ENCODE measurements at regions not wholly inside any gene's neighbourhood (a gene's known extent, or its start where the extent isn't known, plus 50 kb on each side); places are given as distances from the start of the nearest gene placed in this dataset.
A peak's percentile ranks its signal among the peaks of the same experiment; 100 is the strongest.

DNA sequence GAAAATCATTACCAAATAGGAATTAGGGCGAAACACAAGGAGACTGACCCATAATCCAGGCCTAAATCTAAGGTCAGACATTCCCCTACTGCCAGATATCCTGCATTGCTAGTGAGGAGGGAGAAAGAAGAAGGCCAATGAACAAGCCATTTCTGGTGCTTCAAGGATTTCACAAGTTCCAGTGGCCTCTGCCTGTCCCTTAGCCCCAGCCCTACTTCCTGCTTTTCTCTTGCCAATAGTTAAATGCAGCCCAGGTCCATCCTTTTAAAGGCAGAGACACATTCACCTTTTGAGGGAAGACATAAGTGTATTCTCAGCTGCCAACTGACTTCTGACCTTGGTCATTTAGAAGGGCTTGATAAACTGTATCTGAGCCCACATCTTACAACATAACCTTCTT is 135.8 kb downstream of the ZNF621 start:
- Histone ChIP-seq H3K4me1 (no peaks in the 10 kb centered on the region), H3K4me3 (no peak overlapping the region), H3K36me3 (no peaks in the 10 kb centered on the region), H3K27me3 (no peaks in the 10 kb centered on the region), H3K9me3 (no peaks in the 10 kb centered on the region), H3K27ac (no peak overlapping the region)
- intact Hi-C loops (cut with DNase I; ENCODE audit: low total_unique reads), result no loop called here
- TF ChIP-seq, protein P1, sequence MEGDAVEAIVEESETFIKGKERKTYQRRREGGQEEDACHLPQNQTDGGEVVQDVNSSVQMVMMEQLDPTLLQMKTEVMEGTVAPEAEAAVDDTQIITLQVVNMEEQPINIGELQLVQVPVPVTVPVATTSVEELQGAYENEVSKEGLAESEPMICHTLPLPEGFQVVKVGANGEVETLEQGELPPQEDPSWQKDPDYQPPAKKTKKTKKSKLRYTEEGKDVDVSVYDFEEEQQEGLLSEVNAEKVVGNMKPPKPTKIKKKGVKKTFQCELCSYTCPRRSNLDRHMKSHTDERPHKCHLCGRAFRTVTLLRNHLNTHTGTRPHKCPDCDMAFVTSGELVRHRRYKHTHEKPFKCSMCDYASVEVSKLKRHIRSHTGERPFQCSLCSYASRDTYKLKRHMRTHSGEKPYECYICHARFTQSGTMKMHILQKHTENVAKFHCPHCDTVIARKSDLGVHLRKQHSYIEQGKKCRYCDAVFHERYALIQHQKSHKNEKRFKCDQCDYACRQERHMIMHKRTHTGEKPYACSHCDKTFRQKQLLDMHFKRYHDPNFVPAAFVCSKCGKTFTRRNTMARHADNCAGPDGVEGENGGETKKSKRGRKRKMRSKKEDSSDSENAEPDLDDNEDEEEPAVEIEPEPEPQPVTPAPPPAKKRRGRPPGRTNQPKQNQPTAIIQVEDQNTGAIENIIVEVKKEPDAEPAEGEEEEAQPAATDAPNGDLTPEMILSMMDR (IDR thresholded peaks at IDR 0.05), result no peak
- no peak for DNase-seq (ENCODE audit: low spot score in 2 of 2)

DNA sequence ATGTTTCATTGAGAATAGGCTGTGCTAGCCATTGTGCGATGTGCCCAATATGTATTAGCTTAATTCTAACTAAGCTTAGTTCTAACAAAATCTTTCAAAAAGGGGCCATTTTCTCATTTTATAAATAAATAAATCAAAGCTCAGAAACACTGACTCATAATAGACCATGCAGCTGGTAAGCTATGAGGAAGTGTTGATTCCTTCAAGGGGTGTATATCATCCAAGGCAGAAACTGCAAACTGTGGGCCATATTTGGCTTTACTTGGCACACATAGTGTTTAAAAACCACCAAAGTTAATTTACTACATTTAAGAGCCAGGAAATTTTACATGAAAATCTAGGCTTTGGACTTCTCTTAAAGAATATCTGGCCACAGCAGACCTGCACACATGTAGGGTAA is 136.5 kb downstream of the ZNF621 start:
- Histone ChIP-seq H3K27me3 (no peaks in the 10 kb centered on the region), H3K36me3 (no peaks in the 10 kb centered on the region), H3K4me3 (no peak overlapping the region), H3K4me1 (no peaks in the 10 kb centered on the region), H3K27ac (no peak overlapping the region), H3K9me3 (no peaks in the 10 kb centered on the region)
- intact Hi-C loops (cut with DNase I; ENCODE audit: low total_unique reads), result no loop called here
- TF ChIP-seq POLR2A (IDR thresholded peaks at IDR 0.05) (no peak), POLR2AphosphoS5 (IDR thresholded peaks at IDR 0.05) (no peak)
- TF ChIP-seq, protein P1 (IDR thresholded peaks at IDR 0.05), result no peak
- DNase-seq (ENCODE audit: low spot score in 2 of 2), result no peak

DNA sequence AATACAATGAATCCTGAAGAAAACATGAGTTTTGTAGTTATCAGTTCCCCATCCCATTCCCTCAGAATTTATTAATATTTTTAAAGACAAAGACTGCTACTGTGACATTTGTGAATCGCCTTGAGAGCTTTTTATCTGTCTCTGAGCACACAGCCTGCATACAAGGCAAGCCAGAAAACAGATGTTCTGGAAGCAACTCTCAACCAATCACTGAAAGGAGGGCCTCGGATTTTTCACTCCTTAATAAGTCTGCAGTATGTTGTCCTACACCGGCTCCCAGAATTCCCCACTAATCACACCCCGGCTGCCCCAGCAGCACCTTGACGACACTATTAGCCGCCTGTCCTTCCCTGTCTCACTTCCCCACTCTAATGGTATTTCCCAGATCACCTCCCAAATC is 138.5 kb downstream of the ZNF621 start:
- no peaks in the 10 kb centered on the region for H3K27me3 ChIP-seq
- DNase-seq (ENCODE audit: low spot score in 2 of 2), result no peak
- H3K4me1 ChIP-seq, result no peaks in the 10 kb centered on the region
- intact Hi-C loops (cut with DNase I; ENCODE audit: low total_unique reads), result no loop called here
- TF ChIP-seq POLR2A (IDR thresholded peaks at IDR 0.05) (no peak), POLR2AphosphoS5 (IDR thresholded peaks at IDR 0.05) (no peak)
- no peak overlapping the region for H3K27ac ChIP-seq
- H3K4me3 ChIP-seq, result no peak overlapping the region
- H3K36me3 ChIP-seq, result no peaks in the 10 kb centered on the region
- no peaks in the 10 kb centered on the region for H3K9me3 ChIP-seq

DNA sequence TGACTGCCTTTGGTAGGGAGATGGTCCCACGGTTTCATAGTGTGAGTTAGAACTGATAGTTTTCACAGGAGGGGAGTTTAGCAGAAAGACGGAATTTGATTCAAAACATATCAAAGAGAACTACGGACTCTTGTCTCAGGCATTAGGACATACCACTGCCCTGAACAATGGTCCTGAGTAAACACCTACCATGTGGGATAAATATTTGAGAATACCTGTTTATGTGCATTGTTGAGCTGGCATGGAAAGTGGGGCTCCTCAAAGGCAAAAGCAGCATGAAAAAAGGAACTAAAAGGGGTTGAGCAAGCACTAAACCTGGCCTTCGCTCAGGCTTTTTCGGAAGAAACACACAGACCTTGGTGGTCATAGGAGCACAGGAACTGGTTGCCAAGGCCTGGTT is 144.4 kb downstream of the ZNF621 start:
- Histone ChIP-seq H3K36me3 (no peaks in the 10 kb centered on the region), H3K27me3 (no peaks in the 10 kb centered on the region), H3K4me3 (no peak overlapping the region), H3K27ac (no peak overlapping the region), H3K9me3 (no peaks in the 10 kb centered on the region), H3K4me1 (no peaks in the 10 kb centered on the region)
- DNase-seq (ENCODE audit: low spot score in 2 of 2), result no peak
- intact Hi-C loops (cut with DNase I; ENCODE audit: low total_unique reads), result no loop called here
- TF ChIP-seq, protein P1 (IDR thresholded peaks at IDR 0.05), result no peak
- TF ChIP-seq POLR2A (IDR thresholded peaks at IDR 0.05) (no peak), POLR2AphosphoS5 (IDR thresholded peaks at IDR 0.05) (no peak)

DNA sequence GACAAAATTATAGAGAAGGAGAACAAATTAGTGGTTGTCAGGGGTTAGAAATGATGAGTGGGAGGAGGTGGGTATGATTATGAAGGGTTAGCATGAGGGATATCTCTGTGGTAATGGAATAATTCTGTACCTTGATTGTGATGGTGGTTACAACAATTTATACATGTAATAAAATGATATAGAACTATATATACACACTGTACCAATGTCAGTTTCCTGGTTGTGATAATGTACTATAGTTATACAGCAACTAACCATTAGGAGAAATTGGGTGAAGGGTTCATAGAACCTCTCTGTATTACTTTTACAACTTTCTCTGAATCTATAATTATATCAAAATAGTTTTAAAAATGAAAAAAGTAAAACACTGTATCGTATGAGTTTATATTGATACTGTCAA is 148.1 kb downstream of the ZNF621 start:
- H3K4me3 ChIP-seq, result no peak overlapping the region
- no peak overlapping the region for H3K27ac ChIP-seq
- H3K36me3 ChIP-seq, result no peaks in the 10 kb centered on the region
- intact Hi-C loops (cut with DNase I; ENCODE audit: low total_unique reads), result no loop called here
- no peak for DNase-seq (ENCODE audit: low spot score in 2 of 2)
- H3K4me1 ChIP-seq, result no peaks in the 10 kb centered on the region
- no peaks in the 10 kb centered on the region for H3K27me3 ChIP-seq
- no peak for TF ChIP-seq POLR2AphosphoS5 (IDR thresholded peaks at IDR 0.05)
- TF ChIP-seq POLR2A (IDR thresholded peaks at IDR 0.05), result no peak
- TF ChIP-seq, protein P1 (IDR thresholded peaks at IDR 0.05), result no peak
- no peaks in the 10 kb centered on the region for H3K9me3 ChIP-seq

DNA sequence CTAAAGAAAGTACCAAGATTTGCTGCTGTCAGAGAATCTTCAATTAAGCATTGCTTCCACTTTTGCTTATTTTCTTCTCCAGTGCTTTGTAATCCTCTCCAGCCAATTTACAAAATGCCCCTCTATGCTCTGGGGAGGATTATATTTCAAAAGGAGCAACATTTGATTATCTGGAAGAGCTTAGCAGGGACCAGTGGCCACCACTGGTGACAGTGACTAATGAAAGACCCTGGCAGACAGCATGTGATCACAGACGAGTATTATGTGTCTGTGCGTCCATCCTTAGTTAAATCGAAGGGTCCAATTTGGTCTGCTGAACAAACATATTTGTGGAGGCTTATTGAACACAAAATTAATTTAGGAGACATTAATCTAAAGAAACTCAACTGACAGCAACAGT is 152.6 kb downstream of the ZNF621 start:
- Histone ChIP-seq H3K9me3 (no peaks in the 10 kb centered on the region), H3K4me3 (no peak overlapping the region), H3K36me3 (no peaks in the 10 kb centered on the region), H3K4me1 (peaks cover 0 to 7% of the 10 kb centered on the region in 2 donors), H3K27ac (peak overlapping the region in 1 of 2 donors; percentile 12), H3K27me3 (no peaks in the 10 kb centered on the region)
- intact Hi-C loops (cut with DNase I; ENCODE audit: low total_unique reads), result no loop called here
- no peak for DNase-seq (ENCODE audit: low spot score in 2 of 2)
- TF ChIP-seq POLR2A (IDR thresholded peaks at IDR 0.05), result no peak
- TF ChIP-seq POLR2AphosphoS5 (IDR thresholded peaks at IDR 0.05), result no peak
- TF ChIP-seq, protein P1 (IDR thresholded peaks at IDR 0.05), result no peak

All from breast epithelium (tissue), 4 donors.